GM18867 (cell line): ENCODE measurements at regions not wholly inside any gene's neighbourhood (a gene's known extent, or its start where the extent isn't known, plus 50 kb on each side); places are given as distances from the start of the nearest gene placed in this dataset.

Experiments used
- ATAC-seq: cut with Tn5 transposase; IDR thresholded peaks from one replicate; pipeline ENCODE4 v1.9.1; 2021; ENCODE audit warnings: mild to moderate bottlenecking, moderate library complexity; ENCODE audit not compliant: unreplicated experiment

GRCh38 chr7:106166651-106167342, 54.7 kb upstream of the SYPL1 start:
- ATAC-seq, result no peak

- no peak for ATAC-seq
These were observed 53.2 kb upstream of the SYPL1 start for GRCh38 chr7:106165337-106165736.

GRCh38 chr7:106163257-106163656, 51.1 kb upstream of the SYPL1 start:
- no peak for ATAC-seq
